Osteoblast (primary cell): ENCODE measurements at regions not wholly inside any gene's neighbourhood (a gene's known extent, or its start where the extent isn't known, plus 50 kb on each side); places are given as distances from the start of the nearest gene placed in this dataset.

Source experiments
- DNase-seq: peaks from one replicate; pipeline ENCODE4 v3.0.0; 2011; ENCODE audit warnings: low spot score, mixed read lengths; ENCODE audit not compliant: insufficient read length; ENCODE audit errors: missing footprints
- H2AFZ ChIP-seq: 2 replicates; pipeline ENCODE4 v1.6.0; 2011; ENCODE audit warnings: mild to moderate bottlenecking, low read length
- H3K27ac ChIP-seq: 2 replicates; pipeline ENCODE4 v1.5.1; 2011; ENCODE audit warnings: mild to moderate bottlenecking, low read depth, low read length, moderate library complexity
- H3K27me3 ChIP-seq: 2 replicates; pipeline ENCODE4 v1.6.0; 2012; ENCODE audit warnings: mild to moderate bottlenecking, control low read depth, inconsistent platforms, low read length, moderate library complexity; ENCODE audit not compliant: insufficient read depth
- H3K36me3 ChIP-seq: 2 replicates; pipeline ENCODE4 v1.5.1; 2011; ENCODE audit warnings: mild to moderate bottlenecking, low read length, control low read depth, moderate library complexity; ENCODE audit not compliant: insufficient read depth
- H3K4me1 ChIP-seq: 2 replicates; pipeline ENCODE4 v1.5.1; 2011; ENCODE audit warnings: mild to moderate bottlenecking, low read length, control low read depth, moderate library complexity; ENCODE audit not compliant: insufficient read depth
- H3K4me2 ChIP-seq: 2 replicates; pipeline ENCODE4 v1.6.0; 2011; ENCODE audit warnings: mild to moderate bottlenecking, low read length; ENCODE audit not compliant: insufficient read depth
- H3K4me3 ChIP-seq: fragments of 200-600 bp; sonication (generic); 3 replicates; pipeline ENCODE4 v1.5.1; 2012; ENCODE audit warnings: mild to moderate bottlenecking, low read length, inconsistent platforms; ENCODE audit not compliant: insufficient read depth
- H3K79me2 ChIP-seq: 2 replicates; pipeline ENCODE4 v1.6.0; 2012; ENCODE audit warnings: mild to moderate bottlenecking, low read length, control low read depth, inconsistent platforms; ENCODE audit not compliant: insufficient read depth
- H3K9me3 ChIP-seq: 2 replicates; pipeline ENCODE4 v1.5.1; 2011; ENCODE audit warnings: low read depth, low read length, control low read depth
- H4K20me1 ChIP-seq: 2 replicates; pipeline ENCODE4 v1.6.0; 2012; ENCODE audit warnings: mild to moderate bottlenecking, low read length, control low read depth; ENCODE audit not compliant: insufficient read depth
- TF ChIP-seq, protein P1 (sequence below): IDR thresholded peaks from 2 replicates; pipeline ENCODE4 v1.5.1; 2011; ENCODE audit warnings: mild to moderate bottlenecking, low read depth, low read length, moderate library complexity; ENCODE audit errors: extremely low read depth

- DNase-seq, result no peak
- TF ChIP-seq, protein P1, sequence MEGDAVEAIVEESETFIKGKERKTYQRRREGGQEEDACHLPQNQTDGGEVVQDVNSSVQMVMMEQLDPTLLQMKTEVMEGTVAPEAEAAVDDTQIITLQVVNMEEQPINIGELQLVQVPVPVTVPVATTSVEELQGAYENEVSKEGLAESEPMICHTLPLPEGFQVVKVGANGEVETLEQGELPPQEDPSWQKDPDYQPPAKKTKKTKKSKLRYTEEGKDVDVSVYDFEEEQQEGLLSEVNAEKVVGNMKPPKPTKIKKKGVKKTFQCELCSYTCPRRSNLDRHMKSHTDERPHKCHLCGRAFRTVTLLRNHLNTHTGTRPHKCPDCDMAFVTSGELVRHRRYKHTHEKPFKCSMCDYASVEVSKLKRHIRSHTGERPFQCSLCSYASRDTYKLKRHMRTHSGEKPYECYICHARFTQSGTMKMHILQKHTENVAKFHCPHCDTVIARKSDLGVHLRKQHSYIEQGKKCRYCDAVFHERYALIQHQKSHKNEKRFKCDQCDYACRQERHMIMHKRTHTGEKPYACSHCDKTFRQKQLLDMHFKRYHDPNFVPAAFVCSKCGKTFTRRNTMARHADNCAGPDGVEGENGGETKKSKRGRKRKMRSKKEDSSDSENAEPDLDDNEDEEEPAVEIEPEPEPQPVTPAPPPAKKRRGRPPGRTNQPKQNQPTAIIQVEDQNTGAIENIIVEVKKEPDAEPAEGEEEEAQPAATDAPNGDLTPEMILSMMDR, result no peak
- Histone ChIP-seq H3K27me3 (no peaks in the 10 kb centered on the region), H3K79me2 (no peaks in the 10 kb centered on the region), H4K20me1 (no peaks in the 10 kb centered on the region), H3K36me3 (no peaks in the 10 kb centered on the region), H3K27ac (no peak overlapping the region), H3K4me3 (no peak overlapping the region), H3K9me3 (no peaks in the 10 kb centered on the region), H3K4me2 (no peak overlapping the region), H2AFZ (no peak overlapping the region), H3K4me1 (no peaks in the 10 kb centered on the region)
Measured at GRCh38 chr7:15086131-15086611, 183.6 kb upstream of the DGKB start.

DNA sequence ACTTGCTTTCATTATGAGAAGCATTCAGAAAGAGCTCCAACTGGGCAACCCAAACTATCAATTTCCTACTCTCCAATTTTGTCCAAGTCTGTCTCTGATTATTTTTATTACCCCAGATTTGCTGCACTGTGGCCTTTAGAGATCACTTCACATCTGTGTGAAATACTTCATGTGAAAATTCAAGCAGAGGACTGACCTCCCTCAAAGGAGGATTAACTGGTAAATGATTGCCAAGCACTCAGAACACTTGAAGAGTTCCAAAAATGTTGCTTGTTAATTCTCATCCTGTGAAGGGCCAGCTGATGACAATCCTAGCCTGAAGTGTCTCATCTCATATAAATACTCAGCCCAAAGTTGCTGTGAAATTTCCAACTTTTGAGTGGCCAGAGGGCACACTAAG lies 182.8 kb upstream of the DGKB start:
- no peak overlapping the region for H3K4me2 ChIP-seq
- no peaks in the 10 kb centered on the region for H4K20me1 ChIP-seq
- H3K4me1 ChIP-seq, result no peaks in the 10 kb centered on the region
- no peak overlapping the region for H3K27ac ChIP-seq
- H3K27me3 ChIP-seq, result no peaks in the 10 kb centered on the region
- DNase-seq, result no peak
- H2AFZ ChIP-seq, result no peak overlapping the region
- H3K4me3 ChIP-seq, result no peak overlapping the region
- no peaks in the 10 kb centered on the region for H3K36me3 ChIP-seq
- TF ChIP-seq, protein P1, result no peak
- H3K79me2 ChIP-seq, result no peaks in the 10 kb centered on the region
- H3K9me3 ChIP-seq, result no peaks in the 10 kb centered on the region

GRCh38 chr7:15084368-15084767 lies 181.8 kb upstream of the DGKB start:
- Histone ChIP-seq H3K27me3 (no peaks in the 10 kb centered on the region), H3K27ac (no peak overlapping the region), H4K20me1 (no peaks in the 10 kb centered on the region), H3K79me2 (no peaks in the 10 kb centered on the region), H3K36me3 (no peaks in the 10 kb centered on the region), H3K4me3 (no peak overlapping the region), H3K4me2 (no peak overlapping the region), H3K4me1 (no peaks in the 10 kb centered on the region), H3K9me3 (no peaks in the 10 kb centered on the region), H2AFZ (no peak overlapping the region)
- TF ChIP-seq, protein P1, result no peak
- DNase-seq, result no peak

GRCh38 chr7:15081891-15082290 lies 179.3 kb upstream of the DGKB start:
- no peak overlapping the region for H3K27ac ChIP-seq
- no peak overlapping the region for H2AFZ ChIP-seq
- H3K36me3 ChIP-seq, result no peaks in the 10 kb centered on the region
- H3K9me3 ChIP-seq, result no peaks in the 10 kb centered on the region
- no peak for DNase-seq
- no peaks in the 10 kb centered on the region for H3K79me2 ChIP-seq
- no peaks in the 10 kb centered on the region for H3K27me3 ChIP-seq
- TF ChIP-seq, protein P1, result no peak
- H3K4me1 ChIP-seq, result no peaks in the 10 kb centered on the region
- no peak overlapping the region for H3K4me2 ChIP-seq
- H3K4me3 ChIP-seq, result no peak overlapping the region
- H4K20me1 ChIP-seq, result no peaks in the 10 kb centered on the region
